ENCODE measurements at regions not wholly inside any gene's neighbourhood (a gene's known extent, or its start where the extent isn't known, plus 50 kb on each side); places are given as distances from the start of the nearest gene placed in this dataset.

DNA sequence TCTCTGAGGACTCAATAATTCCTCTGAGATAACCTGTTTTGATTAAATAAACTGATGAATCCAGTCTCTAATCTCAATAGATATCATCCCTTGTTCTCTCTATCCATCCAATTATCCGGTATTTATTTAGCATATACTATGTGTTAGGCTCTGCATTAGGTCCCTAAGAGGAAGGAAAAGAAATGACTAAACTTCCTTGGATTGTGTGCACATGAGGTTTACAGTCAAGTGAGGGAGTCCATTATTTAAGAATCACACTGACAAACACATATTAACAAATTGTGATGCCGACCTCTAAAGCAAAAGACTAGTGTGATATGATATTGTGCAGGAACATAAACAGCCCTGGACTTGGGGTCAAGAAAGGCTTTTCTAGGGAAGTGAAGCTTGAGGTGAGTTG, 140.8 kb downstream of the HMHB1 start:
- TF ChIP-seq, protein P1, sequence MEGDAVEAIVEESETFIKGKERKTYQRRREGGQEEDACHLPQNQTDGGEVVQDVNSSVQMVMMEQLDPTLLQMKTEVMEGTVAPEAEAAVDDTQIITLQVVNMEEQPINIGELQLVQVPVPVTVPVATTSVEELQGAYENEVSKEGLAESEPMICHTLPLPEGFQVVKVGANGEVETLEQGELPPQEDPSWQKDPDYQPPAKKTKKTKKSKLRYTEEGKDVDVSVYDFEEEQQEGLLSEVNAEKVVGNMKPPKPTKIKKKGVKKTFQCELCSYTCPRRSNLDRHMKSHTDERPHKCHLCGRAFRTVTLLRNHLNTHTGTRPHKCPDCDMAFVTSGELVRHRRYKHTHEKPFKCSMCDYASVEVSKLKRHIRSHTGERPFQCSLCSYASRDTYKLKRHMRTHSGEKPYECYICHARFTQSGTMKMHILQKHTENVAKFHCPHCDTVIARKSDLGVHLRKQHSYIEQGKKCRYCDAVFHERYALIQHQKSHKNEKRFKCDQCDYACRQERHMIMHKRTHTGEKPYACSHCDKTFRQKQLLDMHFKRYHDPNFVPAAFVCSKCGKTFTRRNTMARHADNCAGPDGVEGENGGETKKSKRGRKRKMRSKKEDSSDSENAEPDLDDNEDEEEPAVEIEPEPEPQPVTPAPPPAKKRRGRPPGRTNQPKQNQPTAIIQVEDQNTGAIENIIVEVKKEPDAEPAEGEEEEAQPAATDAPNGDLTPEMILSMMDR (IDR thresholded peaks at IDR 0.05) = no peak
- TF ChIP-seq ZFX (IDR thresholded peaks at IDR 0.05; ENCODE audit: borderline replicate concordance) = no peak

Measured in 22Rv1 (cell line).